ENCODE measurements at regions not wholly inside any gene's neighbourhood (a gene's known extent, or its start where the extent isn't known, plus 50 kb on each side); places are given as distances from the start of the nearest gene placed in this dataset.

DNA sequence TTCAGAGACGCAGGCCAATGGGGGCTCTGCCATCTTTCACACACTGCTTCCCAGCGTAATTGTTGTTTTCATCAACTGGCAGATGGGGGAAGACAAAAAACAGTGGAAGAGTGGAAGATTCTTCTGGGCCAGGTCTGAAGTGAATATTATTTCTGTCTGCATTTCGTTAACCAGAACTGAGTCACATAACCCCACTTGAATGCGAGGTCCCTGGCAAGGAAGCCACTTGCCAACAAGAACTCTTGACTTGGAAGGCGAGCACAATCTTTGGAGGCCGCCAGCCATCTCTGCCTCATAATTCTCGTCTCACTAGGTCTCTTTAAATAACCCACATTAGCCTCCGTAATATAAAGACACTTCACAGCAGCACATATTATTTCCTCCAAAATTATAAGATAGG is 75.4 kb downstream of the CYB561 start:
- TF ChIP-seq, protein P1, sequence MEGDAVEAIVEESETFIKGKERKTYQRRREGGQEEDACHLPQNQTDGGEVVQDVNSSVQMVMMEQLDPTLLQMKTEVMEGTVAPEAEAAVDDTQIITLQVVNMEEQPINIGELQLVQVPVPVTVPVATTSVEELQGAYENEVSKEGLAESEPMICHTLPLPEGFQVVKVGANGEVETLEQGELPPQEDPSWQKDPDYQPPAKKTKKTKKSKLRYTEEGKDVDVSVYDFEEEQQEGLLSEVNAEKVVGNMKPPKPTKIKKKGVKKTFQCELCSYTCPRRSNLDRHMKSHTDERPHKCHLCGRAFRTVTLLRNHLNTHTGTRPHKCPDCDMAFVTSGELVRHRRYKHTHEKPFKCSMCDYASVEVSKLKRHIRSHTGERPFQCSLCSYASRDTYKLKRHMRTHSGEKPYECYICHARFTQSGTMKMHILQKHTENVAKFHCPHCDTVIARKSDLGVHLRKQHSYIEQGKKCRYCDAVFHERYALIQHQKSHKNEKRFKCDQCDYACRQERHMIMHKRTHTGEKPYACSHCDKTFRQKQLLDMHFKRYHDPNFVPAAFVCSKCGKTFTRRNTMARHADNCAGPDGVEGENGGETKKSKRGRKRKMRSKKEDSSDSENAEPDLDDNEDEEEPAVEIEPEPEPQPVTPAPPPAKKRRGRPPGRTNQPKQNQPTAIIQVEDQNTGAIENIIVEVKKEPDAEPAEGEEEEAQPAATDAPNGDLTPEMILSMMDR (IDR thresholded peaks at IDR 0.05; ENCODE audit: borderline replicate concordance, extremely low read depth, insufficient read depth): no peak
- no peaks in the 10 kb centered on the region for H3K36me3 ChIP-seq (ENCODE audit: control insufficient read depth in 2 of 3, insufficient read depth in 3 of 3, low read length in 3 of 3)
- H3K27ac ChIP-seq (ENCODE audit: low read depth in 2 of 2, low read length in 2 of 2): no peak overlapping the region
- intact Hi-C loops (cut with DNase I): no loop called here
- no peaks in the 10 kb centered on the region for H3K27me3 ChIP-seq (ENCODE audit: control insufficient read depth, insufficient read depth, low read length)
- H3K9ac ChIP-seq (ENCODE audit: low read length in 3 of 3): no peak overlapping the region
- no peaks in the 10 kb centered on the region for H3K4me1 ChIP-seq (ENCODE audit: control insufficient read depth in 2 of 3, insufficient read depth in 2 of 3, low read depth in 1 of 3, low read length in 3 of 3)
- H3K9me3 ChIP-seq (ENCODE audit: control insufficient read depth in 2 of 3, insufficient read depth in 1 of 3, low read length in 3 of 3): no peaks in the 10 kb centered on the region
- DNase-seq (no peak), FAIRE-seq (no peak)
- H3K4me3 ChIP-seq (ENCODE audit: low read length in 3 of 3): no peak overlapping the region

DNA sequence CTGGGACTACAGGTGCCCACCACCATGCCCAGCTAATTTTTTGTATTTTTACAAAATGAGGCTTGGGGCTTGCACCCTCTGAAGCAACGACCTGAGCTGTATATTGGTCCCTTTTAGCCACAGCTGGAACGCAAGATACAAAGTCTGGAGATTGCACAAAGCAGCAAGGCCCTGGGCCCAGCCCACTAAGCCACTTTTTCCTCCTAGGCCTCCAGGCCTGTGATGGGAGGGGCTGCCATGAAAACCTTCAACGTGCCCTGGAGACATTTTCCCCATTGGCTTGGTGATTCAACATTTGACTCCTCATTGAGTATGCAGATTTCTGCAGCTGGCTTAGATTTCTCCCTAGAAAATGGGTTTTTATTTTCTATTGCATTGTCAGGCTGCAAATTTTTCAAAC is 69.2 kb downstream of the CYB561 start:
- Histone ChIP-seq H3K9me3 (ENCODE audit: control insufficient read depth in 2 of 3, insufficient read depth in 1 of 3, low read length in 3 of 3) (no peaks in the 10 kb centered on the region), H3K4me1 (ENCODE audit: control insufficient read depth in 2 of 3, insufficient read depth in 2 of 3, low read depth in 1 of 3, low read length in 3 of 3) (no peaks in the 10 kb centered on the region), H3K4me3 (ENCODE audit: low read length in 3 of 3) (no peak overlapping the region), H3K9ac (ENCODE audit: low read length in 3 of 3) (no peak overlapping the region), H3K36me3 (ENCODE audit: control insufficient read depth in 2 of 3, insufficient read depth in 3 of 3, low read length in 3 of 3) (peaks cover 0 to 2% (median 0%) of the 10 kb centered on the region in 3 donors), H3K27me3 (ENCODE audit: control insufficient read depth, insufficient read depth, low read length) (no peaks in the 10 kb centered on the region), H3K27ac (ENCODE audit: low read depth in 2 of 2, low read length in 2 of 2) (no peak overlapping the region)
- DNase-seq (no peak), FAIRE-seq (no peak)
- TF ChIP-seq, protein P1 (IDR thresholded peaks at IDR 0.05; ENCODE audit: borderline replicate concordance, extremely low read depth, insufficient read depth): no peak
- intact Hi-C loops (cut with DNase I): no loop called here

DNA sequence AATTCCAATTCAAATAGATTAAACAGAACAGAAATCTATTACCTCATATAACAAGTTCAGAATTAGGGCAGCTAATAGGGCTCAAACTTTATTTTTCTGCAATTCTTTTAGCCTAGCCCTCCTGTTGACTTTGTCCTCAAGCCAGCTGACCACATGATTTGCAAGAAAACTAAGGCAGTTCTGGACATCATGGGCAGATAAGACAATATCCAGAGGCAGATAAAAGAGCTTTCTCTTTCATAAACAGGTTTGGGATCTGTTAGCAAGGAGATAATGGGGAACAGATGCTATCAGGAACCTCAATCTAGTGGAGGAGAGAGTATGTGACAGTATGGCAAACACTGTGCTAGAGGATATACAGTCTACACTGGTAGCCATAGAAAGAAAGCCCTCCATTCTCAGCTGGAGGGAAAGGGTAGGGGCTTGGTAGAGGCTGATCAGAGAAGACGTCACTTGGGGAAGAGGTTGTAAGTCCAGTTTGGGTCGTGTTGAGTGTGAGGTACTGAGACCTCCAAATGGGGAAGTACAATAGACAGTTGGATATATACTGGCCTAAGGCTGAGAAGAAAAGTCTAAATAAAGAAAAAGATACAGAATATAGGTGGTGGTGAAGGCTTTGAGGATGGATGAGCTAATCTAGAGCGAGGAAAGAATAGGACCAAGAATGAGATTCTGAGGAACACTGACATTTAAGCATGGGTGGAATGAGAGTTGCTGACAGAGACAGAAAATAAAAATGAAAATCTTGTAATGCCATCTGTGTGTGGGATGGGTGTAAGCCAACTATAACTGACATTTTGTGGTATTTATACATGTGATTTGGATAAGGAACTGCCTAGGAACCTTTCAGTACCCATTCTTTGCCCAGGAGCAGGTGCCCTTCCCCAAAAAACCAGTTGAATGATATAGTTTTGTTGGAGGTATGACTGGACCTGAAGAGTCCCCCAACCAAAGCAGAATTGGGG is 67.4 kb downstream of the CYB561 start:
- Histone ChIP-seq H3K27ac (ENCODE audit: low read depth in 2 of 2, low read length in 2 of 2) (no peak overlapping the region), H3K9ac (ENCODE audit: low read length in 3 of 3) (no peak overlapping the region), H3K9me3 (ENCODE audit: control insufficient read depth in 2 of 3, insufficient read depth in 1 of 3, low read length in 3 of 3) (no peaks in the 10 kb centered on the region), H3K4me1 (ENCODE audit: control insufficient read depth in 2 of 3, insufficient read depth in 2 of 3, low read depth in 1 of 3, low read length in 3 of 3) (no peaks in the 10 kb centered on the region), H3K27me3 (ENCODE audit: control insufficient read depth, insufficient read depth, low read length) (no peaks in the 10 kb centered on the region), H3K4me3 (ENCODE audit: low read length in 3 of 3) (no peak overlapping the region), H3K36me3 (ENCODE audit: control insufficient read depth in 2 of 3, insufficient read depth in 3 of 3, low read length in 3 of 3) (peaks cover 0 to 2% (median 0%) of the 10 kb centered on the region in 3 donors)
- FAIRE-seq: no peak
- TF ChIP-seq, protein P1 (IDR thresholded peaks at IDR 0.05; ENCODE audit: borderline replicate concordance, extremely low read depth, insufficient read depth): no peak
- intact Hi-C loops (cut with DNase I): no loop called here
- no peak for DNase-seq

All from kidney (tissue), 13 donors.